Endodermal cell (in vitro differentiated cells): ENCODE measurements at regions not wholly inside any gene's neighbourhood (a gene's known extent, or its start where the extent isn't known, plus 50 kb on each side); places are given as distances from the start of the nearest gene placed in this dataset.

Source experiments
- DNase-seq: peaks from one replicate; pipeline ENCODE4 v3.0.0-alpha.2; 2017
- H3K27ac ChIP-seq: 2 replicates; pipeline ENCODE4 v1.5.1; 2013; ENCODE audit warnings: mild to moderate bottlenecking, low read depth, low read length, moderate library complexity
- H3K27me3 ChIP-seq: 2 replicates; pipeline ENCODE4 v1.6.1; 2013; ENCODE audit warnings: mild to moderate bottlenecking, low read length, moderate library complexity; ENCODE audit not compliant: insufficient read depth, control insufficient read depth, poor library complexity, severe bottlenecking
- H3K36me3 ChIP-seq: 2 replicates; pipeline ENCODE4 v1.7.0; 2013; ENCODE audit warnings: mild to moderate bottlenecking, low read length, moderate library complexity; ENCODE audit not compliant: control insufficient read depth, insufficient read depth
- H3K4me1 ChIP-seq: one replicate; pipeline ENCODE4 v1.7.0; 2013; ENCODE audit warnings: low read length; ENCODE audit not compliant: control insufficient read depth, insufficient read depth
- H3K4me3 ChIP-seq: 2 replicates; pipeline ENCODE4 v1.5.1; 2013; ENCODE audit warnings: mild to moderate bottlenecking, low read length, moderate library complexity
- H3K9ac ChIP-seq: 2 replicates; pipeline ENCODE4 v1.6.1; 2013; ENCODE audit warnings: mild to moderate bottlenecking, low read length, moderate library complexity; ENCODE audit not compliant: poor library complexity, severe bottlenecking; ENCODE audit errors: extremely low read depth
- H3K9me3 ChIP-seq: 2 replicates; pipeline ENCODE4 v1.6.1; 2013; ENCODE audit warnings: mild to moderate bottlenecking, low read length, moderate library complexity; ENCODE audit not compliant: control insufficient read depth
- H3K27ac Mint-ChIP-seq: 2 replicates; pipeline ENCODE4 v1.8.0; 2020; ENCODE audit warnings: mixed read lengths
- H3K27me3 Mint-ChIP-seq: 2 replicates; pipeline ENCODE4 v1.8.0; 2021; ENCODE audit warnings: mild to moderate bottlenecking, mixed read lengths; ENCODE audit not compliant: insufficient read depth
- H3K36me3 Mint-ChIP-seq: 2 replicates; pipeline ENCODE4 v1.8.0; 2020; ENCODE audit warnings: low read depth, mixed read lengths
- H3K4me1 Mint-ChIP-seq: 2 replicates; pipeline ENCODE4 v1.8.0; 2020; ENCODE audit warnings: mixed read lengths
- H3K4me3 Mint-ChIP-seq: 2 replicates; pipeline ENCODE4 v1.8.0; 2020; ENCODE audit warnings: mild to moderate bottlenecking, moderate library complexity, mixed read lengths
- H3K9me3 Mint-ChIP-seq: 2 replicates; pipeline ENCODE4 v1.8.0; 2020; ENCODE audit warnings: mild to moderate bottlenecking, mixed read lengths
- CTCF ChIP-seq: fragments of 200-600 bp; sonication (generic); conservative IDR thresholded peaks from 2 replicates; pipeline ENCODE4 v1.5.0; 2021; ENCODE audit warnings: antibody characterized with exemption, mild to moderate bottlenecking
- WGBS, 2 experiments: methylation state at CpG; one replicate each; pipeline versions ENCODE4 v1.1.5 to v1.1.7; 2013; ENCODE audit warnings: missing lambda C conversion rate in 2 of 2, mixed read lengths in 1 of 2; ENCODE audit not compliant: insufficient coverage in 1 of 2, insufficient read length in 1 of 2; 5-methylcytosine and 5-hydroxymethylcytosine counted together

- no peaks in the 10 kb centered on the region for H3K36me3 ChIP-seq
- H3K4me1 ChIP-seq: peaks cover 6% of the 10 kb centered on the region
- no peak overlapping the region for H3K4me3 Mint-ChIP-seq
- 78 to 85% methylated on average over 3 to 4 of the region's 4 CpGs for WGBS, 2 experiments
- no peak overlapping the region for H3K27ac ChIP-seq
- no peak for TF ChIP-seq CTCF
- H3K36me3 Mint-ChIP-seq: no peaks in the 10 kb centered on the region
- no peak overlapping the region for H3K27ac Mint-ChIP-seq
- H3K9me3 Mint-ChIP-seq: peaks cover 6% of the 10 kb centered on the region
- H3K4me3 ChIP-seq: no peak overlapping the region
- H3K9me3 ChIP-seq: no peaks in the 10 kb centered on the region
- H3K27me3 ChIP-seq: no peaks in the 10 kb centered on the region
- peaks cover 26% of the 10 kb centered on the region for H3K4me1 Mint-ChIP-seq
- no peak for DNase-seq
- peaks cover 2% of the 10 kb centered on the region for H3K27me3 Mint-ChIP-seq
- no peak overlapping the region for H3K9ac ChIP-seq
These were observed 1486.6 kb downstream of the AACS start for GRCh38 chr12:126551869-126552268.

- no peaks in the 10 kb centered on the region for H3K36me3 Mint-ChIP-seq
- H3K4me1 Mint-ChIP-seq: peaks cover 21% of the 10 kb centered on the region
- Histone ChIP-seq H3K27me3 (no peaks in the 10 kb centered on the region), H3K4me3 (no peak overlapping the region), H3K27ac (no peak overlapping the region), H3K36me3 (no peaks in the 10 kb centered on the region), H3K4me1 (peaks cover 6% of the 10 kb centered on the region), H3K9me3 (no peaks in the 10 kb centered on the region), H3K9ac (no peak overlapping the region)
- H3K27me3 Mint-ChIP-seq: peaks cover 2% of the 10 kb centered on the region
- no peak for TF ChIP-seq CTCF
- 35 to 56% methylated on average over 3 to 6 of the region's 7 CpGs for WGBS, 2 experiments
- no peak overlapping the region for H3K4me3 Mint-ChIP-seq
- peaks cover 6% of the 10 kb centered on the region for H3K9me3 Mint-ChIP-seq
- DNase-seq: peak; percentile 55
- no peak overlapping the region for H3K27ac Mint-ChIP-seq
These were observed 1489.4 kb downstream of the AACS start for GRCh38 chr12:126554625-126555024.

- Histone ChIP-seq H3K36me3 (no peaks in the 10 kb centered on the region), H3K4me3 (no peak overlapping the region), H3K9ac (no peak overlapping the region), H3K27me3 (no peaks in the 10 kb centered on the region), H3K27ac (no peak overlapping the region), H3K4me1 (no peaks in the 10 kb centered on the region), H3K9me3 (no peaks in the 10 kb centered on the region)
- TF ChIP-seq CTCF: no peak
- Mint-ChIP-seq H3K4me1 (peaks cover 14% of the 10 kb centered on the region), H3K4me3 (no peak overlapping the region), H3K27me3 (peaks cover 2% of the 10 kb centered on the region), H3K27ac (no peak overlapping the region), H3K9me3 (peaks cover 6% of the 10 kb centered on the region), H3K36me3 (no peaks in the 10 kb centered on the region)
- no peak for DNase-seq
- 96 to 100% methylated on average over 1 to 5 of the region's 5 CpGs for WGBS, 2 experiments
These were observed 1492.4 kb downstream of the AACS start for GRCh38 chr12:126557659-126558058.
